Progenitor cell of endocrine pancreas (in vitro differentiated cells): ENCODE measurements at regions not wholly inside any gene's neighbourhood (a gene's known extent, or its start where the extent isn't known, plus 50 kb on each side); places are given as distances from the start of the nearest gene placed in this dataset.
A peak's percentile ranks its signal among the peaks of the same experiment; 100 is the strongest.

Experiments
- DNase-seq: peaks from one replicate; pipeline ENCODE4 v3.0.0; 2021; ENCODE audit warnings: low spot score; ENCODE audit not compliant: unreplicated experiment
- H3K27ac Mint-ChIP-seq: 2 replicates; pipeline ENCODE4 v1.8.0; 2021; ENCODE audit warnings: mild to moderate bottlenecking, moderate library complexity, mixed read lengths
- H3K27me3 Mint-ChIP-seq: 2 replicates; pipeline ENCODE4 v1.8.0; 2021; ENCODE audit warnings: mixed read lengths
- H3K36me3 Mint-ChIP-seq: 2 replicates; pipeline ENCODE4 v1.8.0; 2022; ENCODE audit warnings: mixed read lengths; ENCODE audit not compliant: insufficient read depth
- H3K4me1 Mint-ChIP-seq: 2 replicates; pipeline ENCODE4 v1.8.0; 2021; ENCODE audit warnings: low read depth, mixed read lengths
- H3K4me3 Mint-ChIP-seq: 2 replicates; pipeline ENCODE4 v1.8.0; 2021; ENCODE audit warnings: low read depth, mild to moderate bottlenecking, moderate library complexity, mixed read lengths
- H3K9me3 Mint-ChIP-seq: 2 replicates; pipeline ENCODE4 v1.8.0; 2021; ENCODE audit warnings: low read depth, mixed read lengths
- CTCF ChIP-seq: fragments of 200-600 bp; sonication (generic); IDR thresholded peaks from one replicate; pipeline ENCODE4 v1.5.0; 2021; ENCODE audit warnings: antibody characterized with exemption, mild to moderate bottlenecking; ENCODE audit not compliant: unreplicated experiment

- no peaks in the 10 kb centered on the region for H3K36me3 Mint-ChIP-seq
- no peaks in the 10 kb centered on the region for H3K27me3 Mint-ChIP-seq
- DNase-seq, result no peak
- no peaks in the 10 kb centered on the region for H3K9me3 Mint-ChIP-seq
- H3K27ac Mint-ChIP-seq, result no peak overlapping the region
- H3K4me1 Mint-ChIP-seq, result peaks cover 12% of the 10 kb centered on the region
- no peak overlapping the region for H3K4me3 Mint-ChIP-seq
- TF ChIP-seq CTCF, result no peak
Measured at GRCh38 chr4:123866796-123867195, 470.2 kb downstream of the SPRY1 start.

- Mint-ChIP-seq H3K36me3 (no peaks in the 10 kb centered on the region), H3K9me3 (no peaks in the 10 kb centered on the region)
Measured at GRCh38 chr4:123867910-123868587, 471.5 kb downstream of the SPRY1 start.

GRCh38 chr4:123869286-123870215 is 473.0 kb downstream of the SPRY1 start:
- Mint-ChIP-seq H3K36me3 (no peaks in the 10 kb centered on the region), H3K4me1 (peaks cover 12% of the 10 kb centered on the region), H3K27me3 (no peaks in the 10 kb centered on the region), H3K4me3 (no peak overlapping the region), H3K9me3 (no peaks in the 10 kb centered on the region), H3K27ac (no peak overlapping the region)
- no peak for TF ChIP-seq CTCF
- DNase-seq, result no peak

More at GRCh38 chr4:123867910-123868587, 471.5 kb downstream of the SPRY1 start:
- no peak for TF ChIP-seq CTCF
- H3K27ac Mint-ChIP-seq, result no peak overlapping the region
- H3K27me3 Mint-ChIP-seq, result no peaks in the 10 kb centered on the region
- no peak overlapping the region for H3K4me3 Mint-ChIP-seq
- peaks cover 15% of the 10 kb centered on the region for H3K4me1 Mint-ChIP-seq
- DNase-seq, result no peak

- Mint-ChIP-seq H3K4me1 (peaks cover 12% of the 10 kb centered on the region), H3K9me3 (no peaks in the 10 kb centered on the region), H3K4me3 (no peak overlapping the region), H3K27me3 (no peaks in the 10 kb centered on the region), H3K36me3 (no peaks in the 10 kb centered on the region), H3K27ac (peak overlapping the region; percentile 27)
- no peak for DNase-seq
- no peak for TF ChIP-seq CTCF
Measured at GRCh38 chr4:123870216-123870876, 473.8 kb downstream of the SPRY1 start.

- H3K4me1 Mint-ChIP-seq, result peaks cover 14% of the 10 kb centered on the region
- H3K4me3 Mint-ChIP-seq, result no peak overlapping the region
- H3K27ac Mint-ChIP-seq, result no peak overlapping the region
- no peak for TF ChIP-seq CTCF
- H3K9me3 Mint-ChIP-seq, result no peaks in the 10 kb centered on the region
- H3K36me3 Mint-ChIP-seq, result no peaks in the 10 kb centered on the region
- no peak for DNase-seq
- no peaks in the 10 kb centered on the region for H3K27me3 Mint-ChIP-seq
Measured at GRCh38 chr4:123871341-123871740, 474.7 kb downstream of the SPRY1 start.
